ENCODE measurements at regions not wholly inside any gene's neighbourhood (a gene's known extent, or its start where the extent isn't known, plus 50 kb on each side); places are given as distances from the start of the nearest gene placed in this dataset.

- no peaks in the 10 kb centered on the region for H3K36me3 ChIP-seq (ENCODE audit: control insufficient read depth, insufficient read depth, low read length)
- no peak for DNase-seq (ENCODE audit: extremely low read depth, insufficient read length)
- no peak for TF ChIP-seq CTCF (IDR thresholded peaks at IDR 0.05; ENCODE audit: insufficient read depth, low read length, poor library complexity, severe bottlenecking)
- no peak overlapping the region for H3K4me3 ChIP-seq (replicated peaks; ENCODE audit: low read depth, low read length)
- H3K27me3 ChIP-seq (replicated peaks; ENCODE audit: control insufficient read depth, insufficient read depth, low read length), result no peaks in the 10 kb centered on the region
These were observed 1864.8 kb upstream of the LRRTM1 start for GRCh38 chr2:82169379-82169778.

- Histone ChIP-seq H3K4me3 (replicated peaks; ENCODE audit: low read depth, low read length) (no peak overlapping the region), H3K27me3 (replicated peaks; ENCODE audit: control insufficient read depth, insufficient read depth, low read length) (no peaks in the 10 kb centered on the region), H3K36me3 (ENCODE audit: control insufficient read depth, insufficient read depth, low read length) (no peaks in the 10 kb centered on the region)
- no peak for DNase-seq (ENCODE audit: extremely low read depth, insufficient read length)
- no peak for TF ChIP-seq CTCF (IDR thresholded peaks at IDR 0.05; ENCODE audit: insufficient read depth, low read length, poor library complexity, severe bottlenecking)
These were observed 1860.8 kb upstream of the LRRTM1 start for GRCh38 chr2:82165377-82165776.

GRCh38 chr2:82158150-82158549, 1853.6 kb upstream of the LRRTM1 start:
- Histone ChIP-seq H3K36me3 (ENCODE audit: control insufficient read depth, insufficient read depth, low read length) (no peaks in the 10 kb centered on the region), H3K27me3 (replicated peaks; ENCODE audit: control insufficient read depth, insufficient read depth, low read length) (no peaks in the 10 kb centered on the region), H3K4me3 (replicated peaks; ENCODE audit: low read depth, low read length) (no peak overlapping the region)
- DNase-seq (ENCODE audit: extremely low read depth, insufficient read length), result no peak
- no peak for TF ChIP-seq CTCF (IDR thresholded peaks at IDR 0.05; ENCODE audit: insufficient read depth, low read length, poor library complexity, severe bottlenecking)

GRCh38 chr2:82155469-82155868, 1850.9 kb upstream of the LRRTM1 start:
- DNase-seq (ENCODE audit: extremely low read depth, insufficient read length), result no peak
- Histone ChIP-seq H3K36me3 (ENCODE audit: control insufficient read depth, insufficient read depth, low read length) (no peaks in the 10 kb centered on the region), H3K4me3 (replicated peaks; ENCODE audit: low read depth, low read length) (no peak overlapping the region), H3K27me3 (replicated peaks; ENCODE audit: control insufficient read depth, insufficient read depth, low read length) (no peaks in the 10 kb centered on the region)
- TF ChIP-seq CTCF (IDR thresholded peaks at IDR 0.05; ENCODE audit: insufficient read depth, low read length, poor library complexity, severe bottlenecking), result no peak

GRCh38 chr2:82143343-82143742, 1838.8 kb upstream of the LRRTM1 start:
- no peak for TF ChIP-seq CTCF (IDR thresholded peaks at IDR 0.05; ENCODE audit: insufficient read depth, low read length, poor library complexity, severe bottlenecking)
- no peak for DNase-seq (ENCODE audit: extremely low read depth, insufficient read length)
- Histone ChIP-seq H3K36me3 (ENCODE audit: control insufficient read depth, insufficient read depth, low read length) (no peaks in the 10 kb centered on the region), H3K4me3 (replicated peaks; ENCODE audit: low read depth, low read length) (no peak overlapping the region), H3K27me3 (replicated peaks; ENCODE audit: control insufficient read depth, insufficient read depth, low read length) (no peaks in the 10 kb centered on the region)

GRCh38 chr2:82139979-82140611, 1835.5 kb upstream of the LRRTM1 start:
- Histone ChIP-seq H3K27me3 (replicated peaks; ENCODE audit: control insufficient read depth, insufficient read depth, low read length) (no peaks in the 10 kb centered on the region), H3K4me3 (replicated peaks; ENCODE audit: low read depth, low read length) (no peak overlapping the region), H3K36me3 (ENCODE audit: control insufficient read depth, insufficient read depth, low read length) (no peaks in the 10 kb centered on the region)
- DNase-seq (ENCODE audit: extremely low read depth, insufficient read length), result no peak
- TF ChIP-seq CTCF (IDR thresholded peaks at IDR 0.05; ENCODE audit: insufficient read depth, low read length, poor library complexity, severe bottlenecking), result no peak
